T-helper 1 cell treated with Interleukin-12 subunit alpha and Interleukin-12 subunit beta and Interleukin-4 antibody, amounts not matched to agents 30 μg/mL and 1 μg/mL, for 36 hours (primary cell): ENCODE measurements at regions not wholly inside any gene's neighbourhood (a gene's known extent, or its start where the extent isn't known, plus 50 kb on each side); places are given as distances from the start of the nearest gene placed in this dataset.

ENCODE experiments used
- H3K27ac Mint-ChIP-seq: one replicate; pipeline ENCODE4 v1.8.0; 2021; ENCODE audit warnings: mild to moderate bottlenecking, mixed read lengths
- H3K27me3 Mint-ChIP-seq: one replicate; pipeline ENCODE4 v1.8.0; 2021; ENCODE audit warnings: low read depth, mixed read lengths
- H3K36me3 Mint-ChIP-seq: one replicate; pipeline ENCODE4 v1.8.0; 2021; ENCODE audit warnings: low read depth, mixed read lengths
- H3K4me1 Mint-ChIP-seq: one replicate; pipeline ENCODE4 v1.8.0; 2021; ENCODE audit warnings: low read depth, mixed read lengths
- H3K4me3 Mint-ChIP-seq: one replicate; pipeline ENCODE4 v1.8.0; 2021; ENCODE audit warnings: mild to moderate bottlenecking, moderate library complexity, mixed read lengths
- H3K9me3 Mint-ChIP-seq: one replicate; pipeline ENCODE4 v1.8.0; 2021; ENCODE audit warnings: mixed read lengths

DNA sequence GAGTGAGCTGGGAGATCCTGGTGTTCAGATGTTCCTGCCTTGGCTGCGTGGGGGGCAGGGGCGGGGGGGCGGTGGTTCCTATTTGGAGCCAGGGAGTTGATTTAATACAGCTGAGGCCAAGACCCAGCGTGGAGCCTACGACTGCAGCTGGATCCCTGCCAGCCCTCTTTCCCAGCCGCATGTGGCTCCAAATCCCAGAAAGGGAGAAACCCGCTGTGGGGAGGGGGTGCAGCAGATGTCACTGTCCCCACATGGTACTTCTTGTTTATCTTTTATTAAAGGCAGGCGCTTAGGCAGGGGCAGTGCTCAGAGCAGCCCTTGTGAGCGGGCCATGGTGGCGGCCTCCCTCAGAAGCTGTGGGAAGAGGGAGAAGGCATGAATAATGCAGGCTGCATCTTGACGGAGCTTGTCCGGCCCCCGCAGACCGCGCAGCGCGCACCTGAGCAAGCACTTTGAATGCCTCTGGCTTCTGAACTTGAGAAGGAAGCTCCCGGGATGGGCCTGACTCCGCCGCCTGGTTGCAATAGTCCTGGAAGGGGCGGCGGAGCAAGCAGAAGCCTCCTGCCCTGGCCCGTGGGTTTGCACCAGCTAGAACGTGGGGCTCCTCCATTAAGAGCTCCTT lies 112.1 kb downstream of the GLI2 start:
- Mint-ChIP-seq H3K9me3 (peaks cover 5% of the 10 kb centered on the region), H3K4me3 (no peak overlapping the region), H3K27ac (no peak overlapping the region), H3K36me3 (no peaks in the 10 kb centered on the region), H3K4me1 (no peaks in the 10 kb centered on the region), H3K27me3 (no peaks in the 10 kb centered on the region)

DNA sequence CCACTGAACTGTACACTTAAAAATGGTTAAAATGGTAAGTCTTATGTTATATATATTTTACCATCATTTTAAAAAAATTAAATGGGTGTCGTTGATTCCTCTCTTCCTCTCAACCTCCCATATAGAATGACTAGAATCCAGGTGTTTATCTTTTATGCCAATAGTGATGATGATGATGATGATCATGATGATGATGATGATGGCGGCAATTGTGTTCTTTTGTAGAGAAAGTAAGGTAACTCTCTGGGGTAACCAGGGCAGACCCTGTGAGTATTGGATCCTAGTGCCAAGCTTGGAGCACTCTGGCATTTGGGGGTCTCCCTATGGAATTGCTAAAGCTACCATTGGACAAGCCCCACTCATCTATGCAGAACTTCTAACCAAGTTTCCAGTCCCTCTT lies 113.6 kb downstream of the GLI2 start:
- Mint-ChIP-seq H3K27ac (no peak overlapping the region), H3K9me3 (peaks cover 5% of the 10 kb centered on the region), H3K4me3 (no peak overlapping the region), H3K36me3 (no peaks in the 10 kb centered on the region), H3K4me1 (no peaks in the 10 kb centered on the region), H3K27me3 (no peaks in the 10 kb centered on the region)

- Mint-ChIP-seq H3K4me3 (no peak overlapping the region), H3K27ac (no peak overlapping the region), H3K27me3 (no peaks in the 10 kb centered on the region), H3K9me3 (peaks cover 5% of the 10 kb centered on the region), H3K4me1 (no peaks in the 10 kb centered on the region), H3K36me3 (no peaks in the 10 kb centered on the region)
Measured at GRCh38 chr2:120850551-120850950, 114.9 kb downstream of the GLI2 start.

GRCh38 chr2:120851116-120851773 lies 115.6 kb downstream of the GLI2 start:
- Mint-ChIP-seq H3K4me3 (no peak overlapping the region), H3K9me3 (peaks cover 5% of the 10 kb centered on the region), H3K4me1 (no peaks in the 10 kb centered on the region), H3K27me3 (no peaks in the 10 kb centered on the region), H3K36me3 (no peaks in the 10 kb centered on the region), H3K27ac (no peak overlapping the region)

- H3K27me3 Mint-ChIP-seq = no peaks in the 10 kb centered on the region
- H3K4me1 Mint-ChIP-seq = no peaks in the 10 kb centered on the region
- H3K27ac Mint-ChIP-seq = no peak overlapping the region
- H3K4me3 Mint-ChIP-seq = no peak overlapping the region
- peaks cover 5% of the 10 kb centered on the region for H3K9me3 Mint-ChIP-seq
- H3K36me3 Mint-ChIP-seq = no peaks in the 10 kb centered on the region
Measured at GRCh38 chr2:120852200-120852815, 116.6 kb downstream of the GLI2 start.

- H3K4me1 Mint-ChIP-seq = no peaks in the 10 kb centered on the region
- H3K27ac Mint-ChIP-seq = no peak overlapping the region
- H3K9me3 Mint-ChIP-seq = peaks cover 5% of the 10 kb centered on the region
- H3K27me3 Mint-ChIP-seq = no peaks in the 10 kb centered on the region
- H3K4me3 Mint-ChIP-seq = no peak overlapping the region
- H3K36me3 Mint-ChIP-seq = no peaks in the 10 kb centered on the region
Measured at GRCh38 chr2:120853306-120854013, 117.8 kb downstream of the GLI2 start.

- no peak overlapping the region for H3K27ac Mint-ChIP-seq
Measured at GRCh38 chr2:120854014-120854620, 118.4 kb downstream of the GLI2 start.

GRCh38 chr2:120854766-120855530 lies 119.3 kb downstream of the GLI2 start:
- no peak overlapping the region for H3K27ac Mint-ChIP-seq
- H3K4me3 Mint-ChIP-seq = no peak overlapping the region
- no peaks in the 10 kb centered on the region for H3K4me1 Mint-ChIP-seq
- H3K36me3 Mint-ChIP-seq = no peaks in the 10 kb centered on the region
- H3K27me3 Mint-ChIP-seq = no peaks in the 10 kb centered on the region
- H3K9me3 Mint-ChIP-seq = peaks cover under 1% of the 10 kb centered on the region

More at GRCh38 chr2:120854014-120854620, 118.4 kb downstream of the GLI2 start:
- Mint-ChIP-seq H3K4me1 (no peaks in the 10 kb centered on the region), H3K9me3 (peaks cover 5% of the 10 kb centered on the region), H3K27me3 (no peaks in the 10 kb centered on the region), H3K4me3 (no peak overlapping the region), H3K36me3 (no peaks in the 10 kb centered on the region)

- Mint-ChIP-seq H3K27me3 (no peaks in the 10 kb centered on the region), H3K4me1 (no peaks in the 10 kb centered on the region), H3K36me3 (no peaks in the 10 kb centered on the region), H3K9me3 (no peaks in the 10 kb centered on the region), H3K27ac (no peak overlapping the region), H3K4me3 (no peak overlapping the region)
Measured at GRCh38 chr2:120855855-120856405, 120.3 kb downstream of the GLI2 start.

DNA sequence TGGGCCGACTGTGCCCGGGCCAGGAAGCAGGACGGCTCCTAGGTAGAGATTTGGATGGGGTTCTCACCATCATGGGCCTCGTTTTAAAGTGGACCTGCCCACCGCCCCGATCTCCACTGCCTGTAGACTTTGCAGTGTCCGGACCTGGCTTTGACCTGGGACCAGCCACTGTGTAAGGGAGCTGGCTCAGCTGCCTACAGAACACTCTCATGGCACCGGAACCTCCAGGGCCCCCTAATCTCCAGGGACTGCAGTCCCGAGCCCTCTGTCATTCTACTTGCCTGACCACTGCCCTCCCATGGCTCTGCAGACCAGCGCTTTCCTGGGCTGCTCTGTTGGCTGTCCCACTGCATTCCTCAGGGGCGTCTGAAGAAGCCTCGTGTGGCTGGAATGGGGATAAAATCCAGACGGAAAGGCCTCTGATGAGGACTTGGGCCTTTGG lies 120.8 kb downstream of the GLI2 start:
- Mint-ChIP-seq H3K36me3 (no peaks in the 10 kb centered on the region), H3K9me3 (no peaks in the 10 kb centered on the region), H3K27ac (no peak overlapping the region), H3K27me3 (no peaks in the 10 kb centered on the region), H3K4me3 (no peak overlapping the region), H3K4me1 (no peaks in the 10 kb centered on the region)

DNA sequence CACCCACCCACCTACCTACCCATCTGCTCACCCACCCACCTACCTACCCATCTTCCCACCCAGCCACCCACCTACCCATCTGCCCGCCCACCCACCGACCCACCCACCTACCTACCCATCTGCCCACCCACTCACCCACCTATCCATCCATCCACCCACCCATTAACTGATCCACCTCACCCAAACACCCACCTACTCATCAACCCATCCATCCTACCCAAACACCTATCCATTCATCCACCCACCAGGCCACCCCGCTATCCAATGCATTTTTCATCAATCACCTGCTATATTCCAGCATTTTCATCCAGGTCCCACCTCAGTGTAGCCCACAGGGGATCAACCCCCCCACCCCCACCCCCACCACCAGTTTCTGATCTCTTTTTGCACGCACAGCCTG lies 121.8 kb downstream of the GLI2 start:
- H3K27me3 Mint-ChIP-seq = no peaks in the 10 kb centered on the region
- no peaks in the 10 kb centered on the region for H3K9me3 Mint-ChIP-seq
- H3K36me3 Mint-ChIP-seq = no peaks in the 10 kb centered on the region
- no peak overlapping the region for H3K27ac Mint-ChIP-seq
- no peak overlapping the region for H3K4me3 Mint-ChIP-seq
- H3K4me1 Mint-ChIP-seq = no peaks in the 10 kb centered on the region

GRCh38 chr2:120857931-120858330 lies 122.3 kb downstream of the GLI2 start:
- Mint-ChIP-seq H3K36me3 (no peaks in the 10 kb centered on the region), H3K4me1 (no peaks in the 10 kb centered on the region), H3K4me3 (no peak overlapping the region), H3K27me3 (no peaks in the 10 kb centered on the region), H3K9me3 (no peaks in the 10 kb centered on the region), H3K27ac (no peak overlapping the region)

DNA sequence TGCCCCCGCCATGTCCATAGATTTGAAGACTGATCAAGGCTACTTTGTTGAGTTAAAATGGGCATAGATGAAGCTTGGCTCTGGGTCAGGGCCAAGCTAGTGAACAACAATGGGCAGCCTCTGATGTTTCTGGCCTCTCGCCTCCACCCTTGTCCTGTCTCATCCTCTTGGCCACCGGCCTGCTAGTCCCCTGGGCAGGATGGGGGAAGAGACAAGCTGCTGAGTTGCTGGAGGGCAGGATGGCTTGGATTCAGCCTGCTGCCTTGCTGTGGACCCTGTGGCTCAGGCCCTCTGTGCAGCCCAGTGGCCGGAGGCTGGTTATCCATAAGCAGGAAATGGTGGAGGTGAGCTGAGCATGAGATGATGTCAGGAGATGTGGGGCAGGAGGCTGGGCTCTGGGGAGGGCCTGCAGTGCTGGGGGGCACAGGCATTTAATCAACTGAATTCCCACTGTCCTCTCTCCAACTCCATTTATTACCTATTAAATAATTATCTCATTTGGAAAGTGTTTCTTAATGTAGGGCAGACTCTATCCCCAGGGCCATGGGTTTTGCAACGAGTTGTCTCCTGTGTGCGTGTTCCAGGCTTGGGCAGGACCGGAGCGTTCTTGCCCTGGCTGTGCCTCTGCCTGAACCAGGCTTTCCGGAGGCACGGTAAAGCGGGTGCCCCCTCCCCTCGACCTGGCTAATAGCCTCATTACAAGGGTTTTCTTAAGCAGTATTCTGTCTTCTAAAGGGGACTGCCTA lies 122.9 kb downstream of the GLI2 start:
- H3K36me3 Mint-ChIP-seq = no peaks in the 10 kb centered on the region
- H3K27me3 Mint-ChIP-seq = no peaks in the 10 kb centered on the region
- H3K9me3 Mint-ChIP-seq = no peaks in the 10 kb centered on the region
- no peaks in the 10 kb centered on the region for H3K4me1 Mint-ChIP-seq
- H3K27ac Mint-ChIP-seq = no peak overlapping the region
- H3K4me3 Mint-ChIP-seq = no peak overlapping the region
